Ishikawa (cell line): ENCODE measurements at regions not wholly inside any gene's neighbourhood (a gene's known extent, or its start where the extent isn't known, plus 50 kb on each side); places are given as distances from the start of the nearest gene placed in this dataset.

Experiments used
- CEBPB ChIP-seq: IDR thresholded peaks from 2 replicates; pipeline ENCODE4 v1.6.1; 2012
- CREB1 ChIP-seq: IDR thresholded peaks from 2 replicates; pipeline ENCODE4 v1.6.1; 2012; ENCODE audit warnings: low read depth
- EGR1 ChIP-seq: IDR thresholded peaks from 2 replicates; pipeline ENCODE4 v1.6.1; 2012
- EP300 ChIP-seq: IDR thresholded peaks from 2 replicates; pipeline ENCODE4 v1.6.1; 2012; ENCODE audit warnings: borderline replicate concordance
- FOXM1 ChIP-seq: IDR thresholded peaks from 2 replicates; pipeline ENCODE4 v1.6.1; 2012; ENCODE audit warnings: low read depth, borderline replicate concordance
- NFIC ChIP-seq: IDR thresholded peaks from 2 replicates; pipeline ENCODE4 v1.6.1; 2012
- RAD21 ChIP-seq: IDR thresholded peaks from 2 replicates; pipeline ENCODE4 v1.6.1; 2012; ENCODE audit warnings: low read depth
- TAF1 ChIP-seq: IDR thresholded peaks from 2 replicates; pipeline ENCODE4 v1.6.1; 2012; ENCODE audit warnings: low read depth, mild to moderate bottlenecking
- TCF12 ChIP-seq: IDR thresholded peaks from 2 replicates; pipeline ENCODE4 v1.6.1; 2012; ENCODE audit warnings: low read depth
- TEAD4 ChIP-seq: IDR thresholded peaks from 2 replicates; pipeline ENCODE4 v1.6.1; 2012
- YY1 ChIP-seq: IDR thresholded peaks from 2 replicates; pipeline ENCODE4 v1.6.1; 2012; ENCODE audit warnings: low read depth
- ZBTB7A ChIP-seq: IDR thresholded peaks from 2 replicates; pipeline ENCODE4 v1.6.1; 2012; ENCODE audit warnings: low read depth
- TF ChIP-seq, protein P1 (sequence below): IDR thresholded peaks from 2 replicates; pipeline ENCODE4 v1.6.1; 2012; ENCODE audit warnings: low read depth, mild to moderate bottlenecking
- TF ChIP-seq, protein P2 (sequence below): IDR thresholded peaks from 2 replicates; pipeline ENCODE4 v1.6.1; 2012
- TF ChIP-seq, protein P3 (sequence below): IDR thresholded peaks from 2 replicates; pipeline ENCODE4 v1.6.1; 2012

DNA sequence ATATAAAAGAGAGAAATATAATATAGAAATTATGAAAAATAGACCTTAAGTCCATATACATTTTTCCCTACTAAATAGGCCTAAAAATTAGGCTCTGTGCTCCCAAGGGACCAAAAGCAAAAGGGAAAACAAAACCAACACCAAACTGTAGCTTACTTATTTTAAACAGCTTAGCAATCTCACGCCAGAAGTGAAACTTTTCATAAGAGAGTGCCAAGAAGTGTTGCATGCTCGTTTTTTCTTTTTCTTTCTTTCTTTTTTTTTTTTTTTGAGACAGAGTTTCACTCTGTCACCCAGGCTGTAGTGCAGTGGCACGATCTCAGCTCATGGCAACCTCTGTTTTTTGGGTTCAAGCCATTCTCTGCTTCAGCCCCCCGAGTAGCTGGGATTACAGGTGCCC is 250.4 kb downstream of the TMA16 start:
- TF ChIP-seq TEAD4 (no peak), TCF12 (no peak), FOXM1 (no peak), NFIC (no peak), RAD21 (no peak), EGR1 (no peak), ZBTB7A (no peak), CREB1 (no peak), TAF1 (no peak)
- TF ChIP-seq, protein P1, sequence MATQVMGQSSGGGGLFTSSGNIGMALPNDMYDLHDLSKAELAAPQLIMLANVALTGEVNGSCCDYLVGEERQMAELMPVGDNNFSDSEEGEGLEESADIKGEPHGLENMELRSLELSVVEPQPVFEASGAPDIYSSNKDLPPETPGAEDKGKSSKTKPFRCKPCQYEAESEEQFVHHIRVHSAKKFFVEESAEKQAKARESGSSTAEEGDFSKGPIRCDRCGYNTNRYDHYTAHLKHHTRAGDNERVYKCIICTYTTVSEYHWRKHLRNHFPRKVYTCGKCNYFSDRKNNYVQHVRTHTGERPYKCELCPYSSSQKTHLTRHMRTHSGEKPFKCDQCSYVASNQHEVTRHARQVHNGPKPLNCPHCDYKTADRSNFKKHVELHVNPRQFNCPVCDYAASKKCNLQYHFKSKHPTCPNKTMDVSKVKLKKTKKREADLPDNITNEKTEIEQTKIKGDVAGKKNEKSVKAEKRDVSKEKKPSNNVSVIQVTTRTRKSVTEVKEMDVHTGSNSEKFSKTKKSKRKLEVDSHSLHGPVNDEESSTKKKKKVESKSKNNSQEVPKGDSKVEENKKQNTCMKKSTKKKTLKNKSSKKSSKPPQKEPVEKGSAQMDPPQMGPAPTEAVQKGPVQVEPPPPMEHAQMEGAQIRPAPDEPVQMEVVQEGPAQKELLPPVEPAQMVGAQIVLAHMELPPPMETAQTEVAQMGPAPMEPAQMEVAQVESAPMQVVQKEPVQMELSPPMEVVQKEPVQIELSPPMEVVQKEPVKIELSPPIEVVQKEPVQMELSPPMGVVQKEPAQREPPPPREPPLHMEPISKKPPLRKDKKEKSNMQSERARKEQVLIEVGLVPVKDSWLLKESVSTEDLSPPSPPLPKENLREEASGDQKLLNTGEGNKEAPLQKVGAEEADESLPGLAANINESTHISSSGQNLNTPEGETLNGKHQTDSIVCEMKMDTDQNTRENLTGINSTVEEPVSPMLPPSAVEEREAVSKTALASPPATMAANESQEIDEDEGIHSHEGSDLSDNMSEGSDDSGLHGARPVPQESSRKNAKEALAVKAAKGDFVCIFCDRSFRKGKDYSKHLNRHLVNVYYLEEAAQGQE, result no peak
- TF ChIP-seq, protein P2, sequence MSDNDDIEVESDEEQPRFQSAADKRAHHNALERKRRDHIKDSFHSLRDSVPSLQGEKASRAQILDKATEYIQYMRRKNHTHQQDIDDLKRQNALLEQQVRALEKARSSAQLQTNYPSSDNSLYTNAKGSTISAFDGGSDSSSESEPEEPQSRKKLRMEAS, result no peak

DNA sequence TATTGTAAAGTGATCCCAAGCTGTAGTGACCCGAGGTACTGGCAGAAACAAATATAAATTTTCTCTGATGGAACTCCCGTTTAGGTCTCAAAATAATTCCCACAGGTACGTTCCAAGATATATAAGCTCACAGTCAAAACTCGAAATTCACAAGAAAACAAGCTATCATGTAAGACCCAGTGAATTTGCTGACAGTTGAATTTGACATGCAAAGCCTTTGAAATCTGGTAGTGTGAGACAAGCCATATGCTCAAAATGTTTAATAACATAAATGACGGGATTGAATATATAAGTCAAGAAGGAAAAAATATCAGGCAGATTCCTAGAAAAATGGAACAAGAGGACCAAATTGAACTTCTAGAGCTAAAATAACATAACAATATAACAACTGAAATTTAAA is 252.8 kb downstream of the TMA16 start:
- TF ChIP-seq YY1, result no peak
- no peak for TF ChIP-seq EGR1
- TF ChIP-seq CEBPB, result no peak

DNA sequence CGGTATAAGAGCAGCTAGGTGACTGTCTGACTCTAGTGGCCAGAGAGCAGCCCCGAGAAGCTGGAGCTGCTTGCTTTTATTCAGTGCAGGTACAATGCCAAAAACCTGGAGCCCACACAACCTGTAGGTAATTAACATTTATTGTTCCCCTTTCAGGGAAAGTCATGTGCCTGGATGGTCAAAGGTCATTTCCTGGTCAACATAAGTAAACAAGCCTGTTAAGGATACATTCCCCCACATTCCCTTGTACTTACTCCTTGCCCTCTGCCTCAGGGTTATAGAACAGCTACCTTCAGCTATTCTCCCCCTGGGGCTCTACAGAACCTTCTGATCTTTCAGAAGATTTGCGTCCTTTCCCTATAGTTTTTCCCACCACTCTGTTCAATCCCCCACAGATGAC is 253.4 kb downstream of the TMA16 start:
- TF ChIP-seq CEBPB, result no peak
- no peak for TF ChIP-seq CREB1
- TF ChIP-seq, protein P3, sequence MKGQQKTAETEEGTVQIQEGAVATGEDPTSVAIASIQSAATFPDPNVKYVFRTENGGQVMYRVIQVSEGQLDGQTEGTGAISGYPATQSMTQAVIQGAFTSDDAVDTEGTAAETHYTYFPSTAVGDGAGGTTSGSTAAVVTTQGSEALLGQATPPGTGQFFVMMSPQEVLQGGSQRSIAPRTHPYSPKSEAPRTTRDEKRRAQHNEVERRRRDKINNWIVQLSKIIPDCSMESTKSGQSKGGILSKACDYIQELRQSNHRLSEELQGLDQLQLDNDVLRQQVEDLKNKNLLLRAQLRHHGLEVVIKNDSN, result no peak

DNA sequence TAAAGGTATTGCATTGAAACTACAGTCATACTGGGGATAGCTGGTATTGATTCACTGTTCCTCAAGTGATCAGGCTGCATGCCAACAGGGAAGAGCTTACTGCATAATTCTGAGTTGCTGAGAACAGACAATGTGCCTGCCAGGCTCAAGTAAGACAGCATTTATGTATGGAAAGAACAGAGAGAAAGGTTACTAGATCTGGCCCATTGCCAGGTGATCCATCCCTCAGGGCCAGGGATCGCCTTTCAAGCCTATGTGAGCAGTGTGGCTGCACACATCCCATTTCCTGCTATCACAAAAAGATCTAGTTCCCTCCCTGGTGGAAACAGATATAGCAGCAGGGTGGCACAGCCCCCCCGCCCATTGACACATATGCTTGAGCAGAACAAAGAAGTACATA is 254.0 kb downstream of the TMA16 start:
- no peak for TF ChIP-seq ZBTB7A
- TF ChIP-seq, protein P3, result no peak
- TF ChIP-seq FOXM1, result no peak
- TF ChIP-seq, protein P2, result no peak
- TF ChIP-seq EP300, result no peak
- TF ChIP-seq NFIC, result peak; percentile 49; the same call in 1 of the 2 replicates
- TF ChIP-seq TEAD4, result no peak

DNA sequence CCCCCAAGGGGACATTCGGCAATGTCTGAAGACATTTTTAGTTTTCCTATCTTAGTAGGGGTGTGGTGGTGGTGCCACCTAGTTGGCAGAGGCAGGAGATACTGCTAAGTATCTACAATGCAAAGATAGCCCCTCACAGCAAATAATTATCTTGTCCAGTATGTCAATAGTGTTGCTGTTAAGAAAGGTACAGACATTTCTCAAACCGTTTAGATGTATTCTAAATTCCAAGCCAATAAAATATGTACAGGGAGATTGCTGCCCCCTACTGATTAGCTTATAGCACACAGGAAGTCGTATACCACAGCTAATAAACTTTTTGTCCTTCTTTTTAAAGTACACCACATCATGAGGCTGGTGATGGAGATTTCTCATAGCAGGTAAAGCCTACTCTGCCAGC is 260.5 kb downstream of the TMA16 start:
- TF ChIP-seq TEAD4 (no peak), NFIC (no peak), RAD21 (peak; percentile 40; the same call in 1 of the 2 replicates), ZBTB7A (no peak)

DNA sequence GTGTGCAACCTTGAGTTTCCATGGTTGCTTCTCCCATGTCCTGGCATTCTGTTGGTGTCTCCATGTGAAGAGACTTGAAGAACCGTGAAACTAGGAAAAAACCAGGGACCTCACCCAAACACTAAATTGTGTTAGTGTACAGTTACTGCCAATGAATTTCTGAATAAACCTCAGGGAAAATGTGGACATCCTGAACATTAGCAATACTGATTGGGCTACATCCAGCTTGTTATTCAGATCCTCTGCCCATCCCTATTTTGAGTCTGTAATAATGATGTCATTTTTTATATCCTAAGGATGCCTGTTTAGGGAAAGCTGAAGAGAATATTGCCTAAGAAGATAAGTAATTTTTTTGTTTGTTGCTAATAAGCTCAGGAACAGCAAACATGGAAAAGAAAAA is 262.7 kb downstream of the TMA16 start:
- TF ChIP-seq, protein P1, result no peak
- TF ChIP-seq, protein P3, result no peak
- TF ChIP-seq NFIC, result no peak
- TF ChIP-seq TCF12, result no peak
- TF ChIP-seq RAD21, result no peak
- TF ChIP-seq EGR1, result no peak
- TF ChIP-seq, protein P2, result no peak
- no peak for TF ChIP-seq CEBPB
- no peak for TF ChIP-seq ZBTB7A
- TF ChIP-seq FOXM1, result no peak
- TF ChIP-seq TAF1, result no peak
- no peak for TF ChIP-seq EP300
- no peak for TF ChIP-seq YY1

DNA sequence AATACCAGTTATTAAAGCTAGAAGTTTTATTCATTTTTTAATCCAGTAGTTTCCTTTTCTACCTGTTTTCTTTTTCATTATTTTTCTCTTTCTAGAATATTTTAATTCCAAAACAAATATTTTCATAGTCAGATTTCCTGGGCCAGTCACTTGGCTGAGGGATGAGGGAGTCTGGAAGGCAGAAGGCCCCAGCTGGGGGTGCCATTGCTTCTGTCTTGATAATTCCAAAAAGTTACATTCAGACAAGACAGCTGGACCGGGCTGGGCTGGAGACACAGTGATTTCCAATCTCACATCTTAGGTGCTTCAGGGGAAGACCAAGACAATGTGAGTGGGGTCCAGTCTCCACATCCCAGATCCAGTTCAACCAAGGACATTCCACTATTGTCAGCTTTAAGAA is 263.5 kb downstream of the TMA16 start:
- TF ChIP-seq ZBTB7A, result no peak
- TF ChIP-seq, protein P3, result no peak
- TF ChIP-seq EGR1, result no peak
